ENCODE measurements at regions not wholly inside any gene's neighbourhood (a gene's known extent, or its start where the extent isn't known, plus 50 kb on each side); places are given as distances from the start of the nearest gene placed in this dataset.

- H3K4me1 Mint-ChIP-seq (ENCODE audit: low read depth, unreplicated experiment), result no peaks in the 10 kb centered on the region
- no peaks in the 10 kb centered on the region for H3K36me3 Mint-ChIP-seq (ENCODE audit: unreplicated experiment)
- no peak for DNase-seq
- TF ChIP-seq CTCF (IDR thresholded peaks at IDR 0.05; ENCODE audit: partially characterized antibody, unreplicated experiment), result no peak
- no peak overlapping the region for H3K27ac Mint-ChIP-seq (ENCODE audit: unreplicated experiment)
- H3K9me3 Mint-ChIP-seq (ENCODE audit: unreplicated experiment), result no peaks in the 10 kb centered on the region
- no peak overlapping the region for H3K4me3 Mint-ChIP-seq (ENCODE audit: unreplicated experiment)
- H3K27me3 Mint-ChIP-seq (ENCODE audit: unreplicated experiment), result no peaks in the 10 kb centered on the region
Measured at GRCh38 chr3:188025555-188025954, 128.4 kb upstream of the LPP start.

GRCh38 chr3:188026191-188026968 lies 127.6 kb upstream of the LPP start:
- no peak overlapping the region for H3K27ac Mint-ChIP-seq (ENCODE audit: unreplicated experiment)
- no peaks in the 10 kb centered on the region for H3K9me3 Mint-ChIP-seq (ENCODE audit: unreplicated experiment)
- no peaks in the 10 kb centered on the region for H3K36me3 Mint-ChIP-seq (ENCODE audit: unreplicated experiment)
- no peak for DNase-seq
- no peaks in the 10 kb centered on the region for H3K4me1 Mint-ChIP-seq (ENCODE audit: low read depth, unreplicated experiment)
- H3K27me3 Mint-ChIP-seq (ENCODE audit: unreplicated experiment), result no peaks in the 10 kb centered on the region
- no peak overlapping the region for H3K4me3 Mint-ChIP-seq (ENCODE audit: unreplicated experiment)
- TF ChIP-seq CTCF (IDR thresholded peaks at IDR 0.05; ENCODE audit: partially characterized antibody, unreplicated experiment), result no peak

- no peaks in the 10 kb centered on the region for H3K9me3 Mint-ChIP-seq (ENCODE audit: unreplicated experiment)
- H3K27me3 Mint-ChIP-seq (ENCODE audit: unreplicated experiment), result no peaks in the 10 kb centered on the region
- H3K4me1 Mint-ChIP-seq (ENCODE audit: low read depth, unreplicated experiment), result no peaks in the 10 kb centered on the region
- no peak overlapping the region for H3K4me3 Mint-ChIP-seq (ENCODE audit: unreplicated experiment)
- no peak overlapping the region for H3K27ac Mint-ChIP-seq (ENCODE audit: unreplicated experiment)
- no peak for DNase-seq
- no peaks in the 10 kb centered on the region for H3K36me3 Mint-ChIP-seq (ENCODE audit: unreplicated experiment)
- no peak for TF ChIP-seq CTCF (IDR thresholded peaks at IDR 0.05; ENCODE audit: partially characterized antibody, unreplicated experiment)
Measured at GRCh38 chr3:188031121-188031520, 122.8 kb upstream of the LPP start.

GRCh38 chr3:188034989-188035388 lies 119.0 kb upstream of the LPP start:
- no peak overlapping the region for H3K4me3 Mint-ChIP-seq (ENCODE audit: unreplicated experiment)
- no peaks in the 10 kb centered on the region for H3K36me3 Mint-ChIP-seq (ENCODE audit: unreplicated experiment)
- no peak for TF ChIP-seq CTCF (IDR thresholded peaks at IDR 0.05; ENCODE audit: partially characterized antibody, unreplicated experiment)
- no peaks in the 10 kb centered on the region for H3K4me1 Mint-ChIP-seq (ENCODE audit: low read depth, unreplicated experiment)
- no peak overlapping the region for H3K27ac Mint-ChIP-seq (ENCODE audit: unreplicated experiment)
- H3K27me3 Mint-ChIP-seq (ENCODE audit: unreplicated experiment), result no peaks in the 10 kb centered on the region
- H3K9me3 Mint-ChIP-seq (ENCODE audit: unreplicated experiment), result no peaks in the 10 kb centered on the region
- no peak for DNase-seq

GRCh38 chr3:188036375-188037194 lies 117.4 kb upstream of the LPP start:
- H3K4me1 Mint-ChIP-seq (ENCODE audit: low read depth, unreplicated experiment), result no peaks in the 10 kb centered on the region
- H3K9me3 Mint-ChIP-seq (ENCODE audit: unreplicated experiment), result no peaks in the 10 kb centered on the region
- H3K36me3 Mint-ChIP-seq (ENCODE audit: unreplicated experiment), result no peaks in the 10 kb centered on the region
- H3K4me3 Mint-ChIP-seq (ENCODE audit: unreplicated experiment), result no peak overlapping the region
- no peaks in the 10 kb centered on the region for H3K27me3 Mint-ChIP-seq (ENCODE audit: unreplicated experiment)
- DNase-seq, result no peak
- no peak overlapping the region for H3K27ac Mint-ChIP-seq (ENCODE audit: unreplicated experiment)
- TF ChIP-seq CTCF (IDR thresholded peaks at IDR 0.05; ENCODE audit: partially characterized antibody, unreplicated experiment), result no peak

All from glutamatergic neuron (in vitro differentiated cells).